Endothelial cell of umbilical vein (primary cell): ENCODE measurements at regions not wholly inside any gene's neighbourhood (a gene's known extent, or its start where the extent isn't known, plus 50 kb on each side); places are given as distances from the start of the nearest gene placed in this dataset.

Experiments used
- BruUV-seq: library from RNA; stranded (reverse); fragments of 400-500 nt; replicated peaks from 2 replicates; lab custom pipeline; 2021; lab: Mats Ljungman, UMichigan
- CTCF ChIA-PET: fragments of 300-600, 350-600 bp; sonication (Branson Sonifier 250); formaldehyde crosslinking; loops from one replicate; lab custom pipeline; 2021; ENCODE audit warnings: antibody characterized with exemption, inconsistent platforms; lab: Charles Lee
- POLR2A ChIA-PET: fragments of 300-600, 350-600 bp; sonication (Branson Sonifier 250); formaldehyde crosslinking; loops from one replicate; lab custom pipeline; 2021; ENCODE audit warnings: antibody characterized with exemption, inconsistent platforms; lab: Charles Lee
- DNase-seq: peaks from one replicate; pipeline ENCODE4 v3.0.0-alpha.2; 2011; ENCODE audit warnings: low read depth, low spot score
- FAIRE-seq: peaks from 2 replicates; lab custom pipeline; 2011; peaks lifted over from hg19 to GRCh38; lab: Jason Lieb, UNC
- H2AFZ ChIP-seq: 2 replicates; pipeline ENCODE4 v1.6.0; 2012; ENCODE audit warnings: low read depth, low read length, control low read depth, inconsistent platforms
- H3K27ac ChIP-seq: 2 replicates; pipeline ENCODE4 v1.5.1; 2011; ENCODE audit warnings: low read depth, mild to moderate bottlenecking, control low read depth, low read length, moderate library complexity; ENCODE audit not compliant: insufficient read depth
- H3K27me3 ChIP-seq, 2 experiments: 2 replicates each; pipeline versions ENCODE4 v1.6.0 to v1.6.1; 2011; ENCODE audit warnings: low read length in 2 of 2, mixed read lengths in 1 of 2; ENCODE audit not compliant: control insufficient read depth in 2 of 2, insufficient read depth in 2 of 2
- H3K36me3 ChIP-seq, 2 experiments: 2 replicates in 1 of 2; 3 replicates in 1 of 2; pipeline ENCODE4 v1.5.1; 2011; ENCODE audit warnings: low read length in 2 of 2, mild to moderate bottlenecking in 1 of 2, moderate library complexity in 1 of 2; ENCODE audit not compliant: control insufficient read depth in 2 of 2, insufficient read depth in 2 of 2; ENCODE audit errors: extremely low read depth in 1 of 2
- H3K4me1 ChIP-seq: 3 replicates; pipeline ENCODE4 v1.5.1; 2011; ENCODE audit warnings: mild to moderate bottlenecking, low read length; ENCODE audit not compliant: control insufficient read depth, insufficient read depth; ENCODE audit errors: extremely low read depth
- H3K4me2 ChIP-seq: 2 replicates; pipeline ENCODE4 v1.6.1; 2011; ENCODE audit warnings: low read length, control low read depth, mixed read lengths; ENCODE audit not compliant: insufficient read depth
- H3K4me3 ChIP-seq, 3 experiments: fragments of 200-600 bp in 1 of 3; sonication (generic), shearing (Covaris generic) in 1 of 3; replicated peaks in 1 of 3; 2 replicates each; pipeline ENCODE4 v1.5.1; 2011 to 2016; ENCODE audit warnings: control low read depth in 3 of 3, low read length in 3 of 3, mild to moderate bottlenecking in 2 of 3, inconsistent platforms in 1 of 3, low read depth in 1 of 3, moderate library complexity in 1 of 3; ENCODE audit not compliant: insufficient read depth in 1 of 3
- H3K79me2 ChIP-seq: 2 replicates; pipeline ENCODE4 v1.6.0; 2012; ENCODE audit warnings: low read length, inconsistent platforms; ENCODE audit not compliant: control insufficient read depth, insufficient read depth
- H3K9ac ChIP-seq: replicated peaks from 2 replicates; pipeline ENCODE3; 2011; ENCODE audit warnings: low read length, control low read depth; ENCODE audit not compliant: insufficient read depth; ENCODE audit errors: extremely low read depth
- H3K9me1 ChIP-seq: replicated peaks from 3 replicates; pipeline ENCODE4 v1.6.0; 2011; ENCODE audit warnings: mild to moderate bottlenecking, low read length; ENCODE audit not compliant: control insufficient read depth, insufficient read depth; ENCODE audit errors: extremely low read depth
- H3K9me3 ChIP-seq: replicated peaks from 2 replicates; pipeline ENCODE4 v1.5.1; 2012; ENCODE audit warnings: low read length, inconsistent platforms; ENCODE audit not compliant: control insufficient read depth, insufficient read depth
- H4K20me1 ChIP-seq: replicated peaks from 2 replicates; pipeline ENCODE3; 2011; ENCODE audit warnings: mild to moderate bottlenecking, low read length; ENCODE audit not compliant: control insufficient read depth, insufficient read depth; ENCODE audit errors: extremely low read depth
- EZH2 ChIP-seq: IDR thresholded peaks from 2 replicates; pipeline ENCODE4 v1.6.1; 2012; ENCODE audit warnings: borderline replicate concordance, low read depth, mild to moderate bottlenecking, moderate library complexity, low read length, inconsistent platforms; ENCODE audit not compliant: severe bottlenecking
- GATA2 ChIP-seq: IDR thresholded peaks from 2 replicates; pipeline ENCODE4 v1.7.0; 2011; ENCODE audit warnings: low read depth, mild to moderate bottlenecking, moderate library complexity, mixed read lengths, low read length; ENCODE audit not compliant: insufficient read length, insufficient read depth
- JUN ChIP-seq: IDR thresholded peaks from 2 replicates; pipeline ENCODE4 v1.6.1; 2011; ENCODE audit warnings: borderline replicate concordance, low read depth; ENCODE audit not compliant: insufficient read length, insufficient read depth
- MAX ChIP-seq: IDR thresholded peaks from 2 replicates; pipeline ENCODE4 v1.6.1; 2011; ENCODE audit not compliant: insufficient read depth, insufficient read length
- MYC ChIP-seq: IDR thresholded peaks from one replicate; pipeline ENCODE4 v1.6.1; 2011; ENCODE audit warnings: mild to moderate bottlenecking, low read depth, low read length
- POLR2A ChIP-seq: IDR thresholded peaks from 2 replicates; pipeline ENCODE4 v1.6.1; 2012; ENCODE audit warnings: low read depth, mild to moderate bottlenecking, control low read depth, low read length
- POLR2AphosphoS5 ChIP-seq: IDR thresholded peaks from 2 replicates; pipeline ENCODE4 v1.6.1; 2012; ENCODE audit warnings: low read depth, mild to moderate bottlenecking, control low read depth, low read length, moderate library complexity; ENCODE audit not compliant: insufficient read depth
- dilution Hi-C: fragments of 300-500 bp; cut with MboI; formaldehyde crosslinking; loops from one replicate; pipeline ENCODE4 v1.15.0; 2019; ENCODE audit warnings: low sequenced_read_pairs; ENCODE audit not compliant: extremely low pct_ligation_motif_present
- intact Hi-C: fragments of 100-400 bp; cut with micrococcal nuclease; formaldehyde crosslinking; loops from one replicate; pipeline ENCODE4 v1.10.0; 2022

- no peak overlapping the region for H3K4me2 ChIP-seq
These were observed 728.3 kb downstream of the GBE1 start for GRCh38 chr3:81033185-81033584.

GRCh38 chr3:81029861-81030260, 731.6 kb downstream of the GBE1 start:
- BruUV-seq: no TSS peak
- POLR2A ChIA-PET: no interaction called here

More at GRCh38 chr3:81033185-81033584, 728.3 kb downstream of the GBE1 start:
- Histone ChIP-seq H3K9me3 (no peaks in the 10 kb centered on the region), H3K4me1 (no peaks in the 10 kb centered on the region), H2AFZ (no peak overlapping the region), H4K20me1 (no peaks in the 10 kb centered on the region), H3K9me1 (no peaks in the 10 kb centered on the region), H3K36me3 (no peaks in the 10 kb centered on the region), H3K27ac (no peak overlapping the region), H3K79me2 (no peaks in the 10 kb centered on the region), H3K27me3 (no peaks in the 10 kb centered on the region), H3K4me3 (no peak overlapping the region), H3K9ac (no peak overlapping the region)
- TF ChIP-seq MAX: no peak
- CTCF ChIA-PET: no interaction called here
- FAIRE-seq (no peak), DNase-seq (no peak)
- intact Hi-C loops (no loop called here), dilution Hi-C loops (no loop called here)
- POLR2A ChIA-PET: no interaction called here
- no TSS peak for BruUV-seq

More at GRCh38 chr3:81029861-81030260, 731.6 kb downstream of the GBE1 start:
- H3K27ac ChIP-seq: no peak overlapping the region
- no peak overlapping the region for H3K4me2 ChIP-seq
- H3K4me1 ChIP-seq: no peaks in the 10 kb centered on the region
- dilution Hi-C loops: no loop called here
- no peaks in the 10 kb centered on the region for H3K27me3 ChIP-seq
- no peak for TF ChIP-seq POLR2A
- no peak for TF ChIP-seq EZH2
- TF ChIP-seq JUN: no peak
- no peak for TF ChIP-seq MYC
- TF ChIP-seq POLR2AphosphoS5: no peak
- TF ChIP-seq GATA2: no peak
- H3K9ac ChIP-seq: no peak overlapping the region
- no peaks in the 10 kb centered on the region for H4K20me1 ChIP-seq
- intact Hi-C loops: no loop called here
- H3K9me3 ChIP-seq: no peaks in the 10 kb centered on the region
- no peak overlapping the region for H3K4me3 ChIP-seq
- no peak overlapping the region for H2AFZ ChIP-seq
- DNase-seq (no peak), FAIRE-seq (no peak)
- no peaks in the 10 kb centered on the region for H3K79me2 ChIP-seq
- H3K36me3 ChIP-seq: no peaks in the 10 kb centered on the region
- H3K9me1 ChIP-seq: no peaks in the 10 kb centered on the region
- CTCF ChIA-PET: interaction anchor here (1.2 to 1.3 kb wide), 2 partner anchors 9 to 12 kb away, joined by 3 to 5 read pairs; no protein-coding TSS in a partner anchor
